ENCODE measurements at regions not wholly inside any gene's neighbourhood (a gene's known extent, or its start where the extent isn't known, plus 50 kb on each side); places are given as distances from the start of the nearest gene placed in this dataset.
"Not testable (repeated sequence)": the region's sequence is repeated elsewhere in the genome, so short reads cannot be mapped to it uniquely, and the experiment has no call there.

- no peaks in the 10 kb centered on the region for H3K36me3 ChIP-seq (ENCODE audit: insufficient read depth, low read length)
- H3K27ac ChIP-seq (ENCODE audit: low read depth, low read length) = no peak overlapping the region
- 0 out of 2 replicates have a peak, but pooled peaks cover 3% of the 10 kb centered on the region for H3K27me3 ChIP-seq (ENCODE audit: insufficient read depth, low read length)
- no peaks in the 10 kb centered on the region for H3K79me2 ChIP-seq (ENCODE audit: control insufficient read depth, insufficient read depth, low read length, unreplicated experiment)
- H3K4me3 ChIP-seq (ENCODE audit: low read depth, low read length) = no peak overlapping the region
- no peaks in the 10 kb centered on the region for H3K4me1 ChIP-seq (ENCODE audit: control insufficient read depth, insufficient read depth, low read length, unreplicated experiment)
- no peak overlapping the region for H2AFZ ChIP-seq (ENCODE audit: low read length, unreplicated experiment)
These were observed 73.0 kb upstream of the ADPGK start for GRCh38 chr15:72856549-72857040.

DNA sequence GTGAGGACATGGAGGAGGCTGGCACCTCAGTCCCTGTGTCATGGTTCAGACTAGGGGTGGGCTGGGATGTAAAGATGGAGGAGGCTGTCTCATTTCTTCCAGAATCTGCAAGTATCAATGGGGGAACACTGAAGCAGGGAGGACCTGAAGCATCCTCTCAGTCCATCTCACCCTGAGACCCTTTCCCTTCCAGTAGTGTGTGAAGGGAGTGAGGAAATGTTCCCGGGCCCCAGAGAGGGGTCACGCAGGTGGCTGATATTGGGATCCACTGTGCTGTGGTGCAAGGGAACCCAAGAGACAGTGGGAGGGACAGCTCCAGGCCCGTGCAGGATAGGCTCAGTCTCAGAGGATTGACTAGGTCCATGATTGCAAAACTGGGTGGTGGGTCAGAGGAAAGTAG lies 72.2 kb upstream of the ADPGK start:
- H3K4me1 ChIP-seq (ENCODE audit: control insufficient read depth, insufficient read depth, low read length, unreplicated experiment) = no peaks in the 10 kb centered on the region
- no peak overlapping the region for H2AFZ ChIP-seq (ENCODE audit: low read length, unreplicated experiment)
- no peak overlapping the region for H3K27ac ChIP-seq (ENCODE audit: low read depth, low read length)
- peaks cover 4% of the 10 kb centered on the region; the same call in 1 of the 2 replicates for H3K27me3 ChIP-seq (ENCODE audit: insufficient read depth, low read length)
- H3K36me3 ChIP-seq (ENCODE audit: insufficient read depth, low read length) = no peaks in the 10 kb centered on the region
- H3K4me3 ChIP-seq (ENCODE audit: low read depth, low read length) = no peak overlapping the region
- H3K79me2 ChIP-seq (ENCODE audit: control insufficient read depth, insufficient read depth, low read length, unreplicated experiment) = no peaks in the 10 kb centered on the region

DNA sequence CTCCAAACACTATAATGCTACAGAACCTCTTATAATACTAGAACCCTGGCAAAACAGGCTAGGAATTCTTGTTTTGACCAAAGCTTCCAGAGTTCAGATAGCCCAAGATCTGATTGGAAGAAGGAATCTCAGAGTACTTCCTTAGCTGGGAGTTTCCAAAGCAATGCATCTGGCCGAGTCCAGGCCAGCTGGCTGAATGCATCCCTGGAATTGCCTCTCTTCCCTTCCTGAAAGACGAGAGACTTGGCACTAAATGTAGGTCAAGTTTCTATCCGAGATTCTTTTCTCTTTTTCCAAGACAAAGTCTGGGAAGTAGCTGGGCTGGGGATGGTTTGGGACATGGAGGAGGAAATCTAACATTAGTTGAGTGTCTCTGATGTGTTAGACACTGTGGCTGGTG lies 68.7 kb upstream of the ADPGK start:
- Histone ChIP-seq H3K36me3 (ENCODE audit: insufficient read depth, low read length) (no peaks in the 10 kb centered on the region), H3K4me3 (ENCODE audit: low read depth, low read length) (no peak overlapping the region), H3K79me2 (ENCODE audit: control insufficient read depth, insufficient read depth, low read length, unreplicated experiment) (no peaks in the 10 kb centered on the region), H3K27ac (ENCODE audit: low read depth, low read length) (no peak overlapping the region), H3K4me1 (ENCODE audit: control insufficient read depth, insufficient read depth, low read length, unreplicated experiment) (no peaks in the 10 kb centered on the region), H2AFZ (ENCODE audit: low read length, unreplicated experiment) (no peak overlapping the region), H3K27me3 (ENCODE audit: insufficient read depth, low read length) (peaks cover 18% of the 10 kb centered on the region)

GRCh38 chr15:72851586-72851985 lies 68.0 kb upstream of the ADPGK start:
- Histone ChIP-seq H3K4me3 (ENCODE audit: low read depth, low read length) (no peak overlapping the region), H3K79me2 (ENCODE audit: control insufficient read depth, insufficient read depth, low read length, unreplicated experiment) (no peaks in the 10 kb centered on the region), H3K27me3 (ENCODE audit: insufficient read depth, low read length) (peaks cover 18% of the 10 kb centered on the region), H2AFZ (ENCODE audit: low read length, unreplicated experiment) (no peak overlapping the region), H3K27ac (ENCODE audit: low read depth, low read length) (no peak overlapping the region), H3K4me1 (ENCODE audit: control insufficient read depth, insufficient read depth, low read length, unreplicated experiment) (no peaks in the 10 kb centered on the region), H3K36me3 (ENCODE audit: insufficient read depth, low read length) (no peaks in the 10 kb centered on the region)

GRCh38 chr15:72850833-72851232 lies 67.3 kb upstream of the ADPGK start:
- no peaks in the 10 kb centered on the region for H3K79me2 ChIP-seq (ENCODE audit: control insufficient read depth, insufficient read depth, low read length, unreplicated experiment)
- H3K4me3 ChIP-seq (ENCODE audit: low read depth, low read length) = no peak overlapping the region
- H3K27me3 ChIP-seq (ENCODE audit: insufficient read depth, low read length) = peaks cover 25% of the 10 kb centered on the region
- H3K4me1 ChIP-seq (ENCODE audit: control insufficient read depth, insufficient read depth, low read length, unreplicated experiment) = no peaks in the 10 kb centered on the region
- no peak overlapping the region for H2AFZ ChIP-seq (ENCODE audit: low read length, unreplicated experiment)
- no peak overlapping the region for H3K27ac ChIP-seq (ENCODE audit: low read depth, low read length)
- H3K36me3 ChIP-seq (ENCODE audit: insufficient read depth, low read length) = no peaks in the 10 kb centered on the region

GRCh38 chr15:72847806-72848205 lies 64.2 kb upstream of the ADPGK start:
- Histone ChIP-seq H3K36me3 (ENCODE audit: insufficient read depth, low read length) (no peaks in the 10 kb centered on the region), H3K27me3 (ENCODE audit: insufficient read depth, low read length) (peaks cover 26% of the 10 kb centered on the region), H3K27ac (ENCODE audit: low read depth, low read length) (no peak overlapping the region), H2AFZ (ENCODE audit: low read length, unreplicated experiment) (no peak overlapping the region), H3K4me3 (ENCODE audit: low read depth, low read length) (no peak overlapping the region), H3K79me2 (ENCODE audit: control insufficient read depth, insufficient read depth, low read length, unreplicated experiment) (no peaks in the 10 kb centered on the region), H3K4me1 (ENCODE audit: control insufficient read depth, insufficient read depth, low read length, unreplicated experiment) (no peaks in the 10 kb centered on the region)

GRCh38 chr15:72847033-72847432 lies 63.5 kb upstream of the ADPGK start:
- Histone ChIP-seq H3K79me2 (ENCODE audit: control insufficient read depth, insufficient read depth, low read length, unreplicated experiment) (no peaks in the 10 kb centered on the region), H3K4me3 (ENCODE audit: low read depth, low read length) (no peak overlapping the region), H3K4me1 (ENCODE audit: control insufficient read depth, insufficient read depth, low read length, unreplicated experiment) (no peaks in the 10 kb centered on the region), H2AFZ (ENCODE audit: low read length, unreplicated experiment) (no peak overlapping the region), H3K27me3 (ENCODE audit: insufficient read depth, low read length) (peaks cover 33% of the 10 kb centered on the region), H3K36me3 (ENCODE audit: insufficient read depth, low read length) (no peaks in the 10 kb centered on the region), H3K27ac (ENCODE audit: low read depth, low read length) (no peak overlapping the region)

- Histone ChIP-seq H3K27ac (ENCODE audit: low read depth, low read length) (no peak overlapping the region), H3K79me2 (ENCODE audit: control insufficient read depth, insufficient read depth, low read length, unreplicated experiment) (no peaks in the 10 kb centered on the region), H3K4me3 (ENCODE audit: low read depth, low read length) (no peak overlapping the region), H2AFZ (ENCODE audit: low read length, unreplicated experiment) (no peak overlapping the region), H3K27me3 (ENCODE audit: insufficient read depth, low read length) (peaks cover 36% of the 10 kb centered on the region), H3K4me1 (ENCODE audit: control insufficient read depth, insufficient read depth, low read length, unreplicated experiment) (no peaks in the 10 kb centered on the region), H3K36me3 (ENCODE audit: insufficient read depth, low read length) (no peaks in the 10 kb centered on the region)
These were observed 62.4 kb upstream of the ADPGK start for GRCh38 chr15:72845981-72846383.

DNA sequence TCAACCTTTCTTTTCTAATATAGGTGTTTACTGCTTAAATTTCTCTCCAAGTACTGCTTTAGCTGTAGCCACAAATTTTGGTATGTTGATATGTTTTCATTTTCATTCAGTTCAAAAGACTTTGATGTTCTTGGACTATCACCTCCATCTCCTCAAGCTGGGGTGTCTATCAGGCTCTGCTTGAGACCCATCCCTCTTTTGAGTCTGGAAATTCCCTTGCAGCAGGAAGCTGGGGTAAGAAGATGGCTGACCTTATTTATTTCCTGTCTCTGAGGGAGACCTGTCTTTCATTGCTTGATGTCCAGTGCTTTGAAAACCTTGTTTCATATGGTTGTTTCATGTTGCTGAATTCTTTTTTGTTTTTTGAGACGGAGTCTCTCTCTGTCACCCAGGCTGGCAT lies 60.5 kb upstream of the ADPGK start:
- no peaks in the 10 kb centered on the region for H3K36me3 ChIP-seq (ENCODE audit: insufficient read depth, low read length)
- no peaks in the 10 kb centered on the region for H3K79me2 ChIP-seq (ENCODE audit: control insufficient read depth, insufficient read depth, low read length, unreplicated experiment)
- no peak overlapping the region for H3K4me3 ChIP-seq (ENCODE audit: low read depth, low read length)
- H3K4me1 ChIP-seq (ENCODE audit: control insufficient read depth, insufficient read depth, low read length, unreplicated experiment) = no peaks in the 10 kb centered on the region
- H2AFZ ChIP-seq (ENCODE audit: low read length, unreplicated experiment) = no peak overlapping the region
- H3K27me3 ChIP-seq (ENCODE audit: insufficient read depth, low read length) = peaks cover 28% of the 10 kb centered on the region
- H3K27ac ChIP-seq (ENCODE audit: low read depth, low read length) = no peak overlapping the region

GRCh38 chr15:72843340-72843739 lies 59.8 kb upstream of the ADPGK start:
- peaks cover 28% of the 10 kb centered on the region for H3K27me3 ChIP-seq (ENCODE audit: insufficient read depth, low read length)
- H2AFZ ChIP-seq (ENCODE audit: low read length, unreplicated experiment); H3K27ac ChIP-seq (ENCODE audit: low read depth, low read length); H3K36me3 ChIP-seq (ENCODE audit: insufficient read depth, low read length); H3K4me3 ChIP-seq (ENCODE audit: low read depth, low read length); H3K4me1 ChIP-seq (ENCODE audit: control insufficient read depth, insufficient read depth, low read length, unreplicated experiment); H3K79me2 ChIP-seq (ENCODE audit: control insufficient read depth, insufficient read depth, low read length, unreplicated experiment): not testable (repeated sequence)

GRCh38 chr15:72840114-72840513 lies 56.6 kb upstream of the ADPGK start:
- Histone ChIP-seq H3K27ac (ENCODE audit: low read depth, low read length) (no peak overlapping the region), H3K79me2 (ENCODE audit: control insufficient read depth, insufficient read depth, low read length, unreplicated experiment) (no peaks in the 10 kb centered on the region), H2AFZ (ENCODE audit: low read length, unreplicated experiment) (no peak overlapping the region), H3K4me3 (ENCODE audit: low read depth, low read length) (no peak overlapping the region), H3K4me1 (ENCODE audit: control insufficient read depth, insufficient read depth, low read length, unreplicated experiment) (no peaks in the 10 kb centered on the region), H3K27me3 (ENCODE audit: insufficient read depth, low read length) (peaks cover 21% of the 10 kb centered on the region), H3K36me3 (ENCODE audit: insufficient read depth, low read length) (no peaks in the 10 kb centered on the region)
